ENCODE measurements at regions not wholly inside any gene's neighbourhood (a gene's known extent, or its start where the extent isn't known, plus 50 kb on each side); places are given as distances from the start of the nearest gene placed in this dataset.

DNA sequence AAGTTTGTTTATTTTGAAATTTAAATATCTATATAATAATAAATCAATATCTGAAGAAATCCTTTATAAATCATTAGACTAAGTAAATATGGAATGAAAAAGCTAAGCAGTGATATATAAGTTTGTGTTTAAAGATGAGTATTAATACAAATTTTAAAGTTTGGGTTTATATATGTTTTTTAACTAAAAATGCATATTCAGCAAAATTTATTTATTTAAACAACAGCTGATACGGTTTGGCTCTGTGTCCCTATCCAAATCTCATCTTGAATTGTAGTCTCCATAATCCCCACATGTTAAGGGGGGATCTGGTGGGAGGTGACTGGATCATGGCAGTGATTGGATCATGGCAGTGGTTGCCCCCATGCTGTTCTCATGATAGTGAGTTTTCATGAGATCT, 580.7 kb upstream of the EPHA6 start:
- TF ChIP-seq, protein P1, sequence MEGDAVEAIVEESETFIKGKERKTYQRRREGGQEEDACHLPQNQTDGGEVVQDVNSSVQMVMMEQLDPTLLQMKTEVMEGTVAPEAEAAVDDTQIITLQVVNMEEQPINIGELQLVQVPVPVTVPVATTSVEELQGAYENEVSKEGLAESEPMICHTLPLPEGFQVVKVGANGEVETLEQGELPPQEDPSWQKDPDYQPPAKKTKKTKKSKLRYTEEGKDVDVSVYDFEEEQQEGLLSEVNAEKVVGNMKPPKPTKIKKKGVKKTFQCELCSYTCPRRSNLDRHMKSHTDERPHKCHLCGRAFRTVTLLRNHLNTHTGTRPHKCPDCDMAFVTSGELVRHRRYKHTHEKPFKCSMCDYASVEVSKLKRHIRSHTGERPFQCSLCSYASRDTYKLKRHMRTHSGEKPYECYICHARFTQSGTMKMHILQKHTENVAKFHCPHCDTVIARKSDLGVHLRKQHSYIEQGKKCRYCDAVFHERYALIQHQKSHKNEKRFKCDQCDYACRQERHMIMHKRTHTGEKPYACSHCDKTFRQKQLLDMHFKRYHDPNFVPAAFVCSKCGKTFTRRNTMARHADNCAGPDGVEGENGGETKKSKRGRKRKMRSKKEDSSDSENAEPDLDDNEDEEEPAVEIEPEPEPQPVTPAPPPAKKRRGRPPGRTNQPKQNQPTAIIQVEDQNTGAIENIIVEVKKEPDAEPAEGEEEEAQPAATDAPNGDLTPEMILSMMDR (IDR thresholded peaks at IDR 0.05; ENCODE audit: insufficient read depth, low read depth, low read length) = no peak
- no peak for TF ChIP-seq EZH2 (IDR thresholded peaks at IDR 0.05; ENCODE audit: insufficient read depth, low read length)

All from astrocyte (in vitro differentiated cells and primary cell).